Liver (tissue), 8 donors: ENCODE measurements at regions not wholly inside any gene's neighbourhood (a gene's known extent, or its start where the extent isn't known, plus 50 kb on each side); places are given as distances from the start of the nearest gene placed in this dataset.

ENCODE experiments used
- DNase-seq: peaks from one replicate; pipeline ENCODE4 v3.0.0-alpha.2; 2017; ENCODE audit warnings: low spot score
- H3K27ac ChIP-seq, 2 donors: one replicate each; pipeline ENCODE4 v1.7.0; 2013; ENCODE audit warnings: inconsistent platforms in 2 of 2, low read length in 2 of 2, control low read depth in 1 of 2, low read depth in 1 of 2, mild to moderate bottlenecking in 1 of 2
- H3K27me3 ChIP-seq, 4 donors: one replicate each; pipeline versions ENCODE4 v1.6.1 to v1.7.0; 2013; ENCODE audit warnings: low read length in 3 of 4, inconsistent platforms in 1 of 4, mild to moderate bottlenecking in 1 of 4, moderate library complexity in 1 of 4; ENCODE audit not compliant: control insufficient read depth in 4 of 4, insufficient read depth in 4 of 4
- H3K36me3 ChIP-seq, 4 donors: one replicate each; pipeline versions ENCODE4 v1.6.1 to v1.7.0; 2013; ENCODE audit warnings: low read length in 3 of 4, mild to moderate bottlenecking in 3 of 4, low read depth in 1 of 4, moderate library complexity in 1 of 4; ENCODE audit not compliant: control insufficient read depth in 4 of 4, insufficient read depth in 3 of 4
- H3K4me1 ChIP-seq, 4 donors: one replicate each; pipeline versions ENCODE4 v1.6.1 to v1.7.0; 2013; ENCODE audit warnings: low read length in 3 of 4, mild to moderate bottlenecking in 3 of 4, moderate library complexity in 1 of 4; ENCODE audit not compliant: control insufficient read depth in 4 of 4, insufficient read depth in 4 of 4
- H3K4me3 ChIP-seq, 3 donors: one replicate each; pipeline versions ENCODE4 v1.6.1 to v1.7.0; 2013; ENCODE audit warnings: low read length in 3 of 3, control low read depth in 1 of 3, low read depth in 1 of 3, mild to moderate bottlenecking in 1 of 3
- H3K9ac ChIP-seq, 2 donors: one replicate each; pipeline ENCODE4 v1.7.0; 2013; ENCODE audit warnings: low read length in 2 of 2, mild to moderate bottlenecking in 2 of 2, moderate library complexity in 2 of 2, control low read depth in 1 of 2, low read depth in 1 of 2
- H3K9me3 ChIP-seq, 4 donors: one replicate each; pipeline versions ENCODE4 v1.6.1 to v1.7.0; 2013; ENCODE audit warnings: low read length in 3 of 4; ENCODE audit not compliant: control insufficient read depth in 4 of 4
- ATF3 ChIP-seq: IDR thresholded peaks from 2 replicates; pipeline ENCODE4 v1.6.1; 2016; ENCODE audit warnings: antibody characterized with exemption
- CTCF ChIP-seq: fragments of 150-350 bp; IDR thresholded peaks from 2 replicates; pipeline ENCODE4 v1.5.1; 2017; ENCODE audit warnings: improper control_type of control experiment, low read depth, low read length; ENCODE audit not compliant: missing input control
- EGR1 ChIP-seq, 2 donors: IDR thresholded peaks; 2 replicates each; pipeline ENCODE4 v1.6.1; 2016 to 2018; ENCODE audit warnings: antibody characterized with exemption in 2 of 2, low read depth in 2 of 2
- FOXA1 ChIP-seq: IDR thresholded peaks from 2 replicates; pipeline ENCODE4 v1.6.1; 2016; ENCODE audit warnings: antibody characterized with exemption
- FOXA2 ChIP-seq: IDR thresholded peaks from 2 replicates; pipeline ENCODE4 v1.6.1; 2016; ENCODE audit warnings: antibody characterized with exemption
- GABPA ChIP-seq, 2 donors: IDR thresholded peaks in 1 of 2; conservative IDR thresholded peaks in 1 of 2; 2 replicates each; pipeline ENCODE4 v1.6.1; 2016; ENCODE audit warnings: antibody characterized with exemption in 2 of 2, mild to moderate bottlenecking in 1 of 2, moderate library complexity in 1 of 2
- HNF4A ChIP-seq, 2 donors: conservative IDR thresholded peaks; 2 replicates each; pipeline ENCODE4 v1.6.1; 2016; ENCODE audit warnings: antibody characterized with exemption in 2 of 2, mild to moderate bottlenecking in 2 of 2
- HNF4G ChIP-seq: IDR thresholded peaks from 2 replicates; pipeline ENCODE4 v1.6.1; 2016; ENCODE audit warnings: antibody characterized with exemption
- JUND ChIP-seq, 2 donors: IDR thresholded peaks; 2 replicates each; pipeline ENCODE4 v1.6.1; 2016; ENCODE audit warnings: antibody characterized with exemption in 2 of 2
- MAX ChIP-seq: IDR thresholded peaks from 2 replicates; pipeline ENCODE4 v1.6.1; 2016; ENCODE audit warnings: antibody characterized with exemption
- NR2F2 ChIP-seq: IDR thresholded peaks from 2 replicates; pipeline ENCODE4 v1.6.1; 2016; ENCODE audit warnings: antibody characterized with exemption
- RXRA ChIP-seq, 2 donors: IDR thresholded peaks; 2 replicates each; pipeline ENCODE4 v1.6.1; 2017 to 2018; ENCODE audit warnings: antibody characterized with exemption in 2 of 2, mild to moderate bottlenecking in 1 of 2
- SP1 ChIP-seq: IDR thresholded peaks from 2 replicates; pipeline ENCODE4 v1.6.1; 2018; ENCODE audit warnings: antibody characterized with exemption, mild to moderate bottlenecking
- TAF1 ChIP-seq: conservative IDR thresholded peaks from 2 replicates; pipeline ENCODE4 v1.6.1; 2016; ENCODE audit warnings: antibody characterized with exemption, mild to moderate bottlenecking
- YY1 ChIP-seq: IDR thresholded peaks from 2 replicates; pipeline ENCODE4 v1.6.1; 2016; ENCODE audit warnings: antibody characterized with exemption, mild to moderate bottlenecking
- ZBTB33 ChIP-seq: IDR thresholded peaks from 2 replicates; pipeline ENCODE4 v1.6.1; 2016; ENCODE audit warnings: antibody characterized with exemption
- WGBS: extraction: QIAGEN DNeasy Blood & Tissue Kit; methylation state at CpG from one replicate; pipeline ENCODE4 v1.1.7; 2013; 5-methylcytosine and 5-hydroxymethylcytosine counted together
- donor health status: healthy.
- donor health status: healthy.
- donor health status: healthy.
- donor health status: healthy.
- donor health status: healthy.

- DNase-seq = no peak
- H3K9ac ChIP-seq = no peak overlapping the region
- H3K36me3 ChIP-seq = no peaks in the 10 kb centered on the region
- WGBS = 84% methylated on average over 2 of the region's 2 CpGs
- TF ChIP-seq SP1 (no peak), TAF1 (no peak), MAX (no peak), ATF3 (no peak), ZBTB33 (no peak), FOXA1 (no peak), RXRA (IDR thresholded peaks at IDR 0.05) (no peak), HNF4G (no peak), CTCF (no peak), NR2F2 (no peak)
- H3K27ac ChIP-seq = no peak overlapping the region
- H3K9me3 ChIP-seq = no peaks in the 10 kb centered on the region
- H3K27me3 ChIP-seq = peaks cover 0 to 5% (median 0%) of the 10 kb centered on the region in 4 donors
- no peak overlapping the region for H3K4me3 ChIP-seq
- no peaks in the 10 kb centered on the region for H3K4me1 ChIP-seq
These were observed 198.1 kb upstream of the GHITM start for GRCh38 chr10:83941189-83941588.

GRCh38 chr10:83942410-83942809 is 196.9 kb upstream of the GHITM start:
- 83% methylated on average over 3 of the region's 3 CpGs for WGBS
- TF ChIP-seq EGR1 (IDR thresholded peaks at IDR 0.05; ENCODE audit: low read depth in 2 of 2) = no peak
- TF ChIP-seq ATF3 = no peak
- TF ChIP-seq HNF4G = no peak
- no peak for TF ChIP-seq HNF4A (conservative IDR thresholded peaks at IDR 0.05)
- Histone ChIP-seq H3K4me3 (no peak overlapping the region), H3K9me3 (no peaks in the 10 kb centered on the region), H3K9ac (no peak overlapping the region), H3K27me3 (peaks cover 0 to 8% (median 0%) of the 10 kb centered on the region in 4 donors), H3K36me3 (no peaks in the 10 kb centered on the region), H3K27ac (no peak overlapping the region), H3K4me1 (no peaks in the 10 kb centered on the region)
- no peak for DNase-seq

- Histone ChIP-seq H3K36me3 (no peaks in the 10 kb centered on the region), H3K27me3 (peaks cover 0 to 6% (median 0%) of the 10 kb centered on the region in 4 donors), H3K4me1 (no peaks in the 10 kb centered on the region), H3K4me3 (no peak overlapping the region), H3K27ac (no peak overlapping the region), H3K9me3 (no peaks in the 10 kb centered on the region), H3K9ac (no peak overlapping the region)
- no peak for DNase-seq
- 78% methylated on average over 5 of the region's 5 CpGs for WGBS
- TF ChIP-seq YY1 (no peak), JUND (IDR thresholded peaks at IDR 0.05) (no peak), ZBTB33 (no peak), HNF4A (conservative IDR thresholded peaks at IDR 0.05) (no peak), RXRA (IDR thresholded peaks at IDR 0.05) (no peak), MAX (no peak), HNF4G (no peak), SP1 (no peak), CTCF (no peak), GABPA (IDR thresholded peaks at IDR 0.05 in 1 of 2, conservative IDR thresholded peaks at IDR 0.05 in 1 of 2) (no peak), FOXA2 (no peak), FOXA1 (no peak), ATF3 (no peak), NR2F2 (no peak), EGR1 (IDR thresholded peaks at IDR 0.05; ENCODE audit: low read depth in 2 of 2) (no peak), TAF1 (no peak)
These were observed 196.3 kb upstream of the GHITM start for GRCh38 chr10:83943049-83943448.
